ENCODE measurements at regions not wholly inside any gene's neighbourhood (a gene's known extent, or its start where the extent isn't known, plus 50 kb on each side); places are given as distances from the start of the nearest gene placed in this dataset.

DNA sequence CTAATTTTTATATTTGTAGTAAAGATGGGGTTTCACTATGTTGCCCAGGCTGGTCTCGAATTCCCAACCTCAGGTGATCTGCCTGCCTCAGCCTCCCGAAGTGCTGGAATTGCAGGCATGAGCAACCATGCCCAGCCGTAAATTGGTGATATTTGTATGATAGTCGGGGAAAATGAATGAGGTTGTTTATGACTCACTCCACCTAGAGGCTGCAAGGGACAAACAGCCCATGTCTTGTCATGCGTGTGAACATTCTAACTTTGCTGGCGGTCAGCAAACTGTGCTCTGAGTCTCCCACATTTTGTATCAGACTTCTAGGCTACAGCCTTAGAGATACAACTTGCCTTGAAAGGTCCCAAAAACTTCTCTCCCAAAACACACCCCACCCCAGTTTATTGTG is 133.5 kb upstream of the DTNA start:
- TF ChIP-seq CTCF (IDR thresholded peaks at IDR 0.05; ENCODE audit: low read depth, low read length, missing control alignments): no peak
- in situ Hi-C loops (cut with HindIII; ENCODE audit: low sequenced_read_pairs): no loop called here
- DNase-seq (ENCODE audit: low read depth): no peak
- H3K4me3 ChIP-seq (ENCODE audit: low read depth, low read length): no peak overlapping the region

DNA sequence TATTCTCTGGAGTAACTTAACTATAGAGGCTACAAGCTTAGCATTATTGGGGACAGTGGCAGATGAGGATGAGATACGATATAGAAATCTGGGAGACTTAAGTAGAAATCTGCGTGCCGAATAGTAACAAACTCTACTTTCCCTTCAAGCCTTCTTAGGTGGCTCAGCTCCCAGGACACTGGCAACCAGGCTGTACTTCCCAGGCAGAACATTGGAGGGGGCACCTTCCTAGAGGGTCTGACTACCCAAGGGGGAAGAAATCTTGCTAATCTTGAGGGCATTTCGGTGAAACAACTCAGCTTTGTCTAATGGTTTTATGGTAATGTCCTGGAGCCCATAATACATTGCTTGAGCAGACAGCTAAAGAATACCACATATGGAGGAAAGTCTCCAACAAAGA is 126.2 kb upstream of the DTNA start:
- DNase-seq (ENCODE audit: low read depth): no peak
- no peak for TF ChIP-seq CTCF (IDR thresholded peaks at IDR 0.05; ENCODE audit: low read depth, low read length, missing control alignments)
- no peak overlapping the region for H3K4me3 ChIP-seq (ENCODE audit: low read depth, low read length)
- in situ Hi-C loops (cut with HindIII; ENCODE audit: low sequenced_read_pairs): no loop called here

DNA sequence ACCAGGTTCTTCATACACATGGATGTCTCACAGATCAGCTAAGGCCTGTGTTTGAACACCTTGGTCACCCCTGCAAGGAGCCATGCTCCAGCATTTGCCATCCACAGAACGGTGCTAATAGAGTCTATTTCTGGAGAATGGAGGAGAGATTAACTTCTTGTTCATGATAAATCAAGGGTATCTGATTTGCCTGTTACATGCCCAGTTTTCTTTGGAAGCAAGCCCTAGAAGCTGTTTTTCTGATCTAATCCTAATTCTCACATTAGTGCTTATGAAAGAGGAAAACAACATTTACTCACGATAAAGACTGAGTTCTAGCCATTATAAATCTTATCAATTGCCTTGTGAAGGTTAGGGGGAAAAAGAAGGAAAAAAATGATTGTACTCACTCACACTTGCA is 119.6 kb upstream of the DTNA start:
- in situ Hi-C loops (cut with HindIII; ENCODE audit: low sequenced_read_pairs): no loop called here
- no peak for TF ChIP-seq CTCF (IDR thresholded peaks at IDR 0.05; ENCODE audit: low read depth, low read length, missing control alignments)
- no peak overlapping the region for H3K4me3 ChIP-seq (ENCODE audit: low read depth, low read length)
- no peak for DNase-seq (ENCODE audit: low read depth)

DNA sequence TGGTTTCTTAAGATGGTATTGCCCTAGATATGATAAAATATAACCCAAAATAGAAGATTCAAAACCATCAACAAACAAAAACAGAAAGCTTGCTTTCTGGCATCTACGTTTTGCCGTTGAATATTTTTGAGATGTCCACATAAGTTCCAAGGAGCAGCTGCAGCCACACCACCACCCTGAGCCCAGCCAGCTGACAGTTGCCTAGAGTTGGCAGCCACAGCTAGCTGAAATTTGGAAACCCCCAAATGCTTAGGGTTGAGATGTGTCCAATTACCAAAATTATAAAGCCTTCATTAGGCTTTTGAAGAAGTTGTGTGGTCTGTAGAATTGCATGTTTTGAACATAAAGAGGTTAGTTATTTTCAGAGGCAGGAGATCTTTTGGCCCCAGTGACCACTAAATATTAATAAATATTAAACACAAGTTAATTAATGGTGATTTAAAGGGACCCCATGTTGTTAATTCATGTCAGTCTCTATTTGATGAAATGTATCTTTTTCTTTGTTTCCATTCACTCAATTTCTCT is 118.1 kb upstream of the DTNA start:
- H3K4me3 ChIP-seq (ENCODE audit: low read depth, low read length): no peak overlapping the region
- in situ Hi-C loops (cut with HindIII; ENCODE audit: low sequenced_read_pairs): no loop called here
- DNase-seq (ENCODE audit: low read depth): no peak
- no peak for TF ChIP-seq CTCF (IDR thresholded peaks at IDR 0.05; ENCODE audit: low read depth, low read length, missing control alignments)

- no peak for TF ChIP-seq CTCF (IDR thresholded peaks at IDR 0.05; ENCODE audit: low read depth, low read length, missing control alignments)
- peak overlapping the region; percentile 46 for H3K4me3 ChIP-seq (ENCODE audit: low read depth, low read length)
- in situ Hi-C loops (cut with HindIII; ENCODE audit: low sequenced_read_pairs): no loop called here
- no peak for DNase-seq (ENCODE audit: low read depth)
Measured at GRCh38 chr18:34592481-34592880, 117.6 kb upstream of the DTNA start.

- in situ Hi-C loops (cut with HindIII; ENCODE audit: low sequenced_read_pairs): no loop called here
- peak overlapping the region; percentile 46 for H3K4me3 ChIP-seq (ENCODE audit: low read depth, low read length)
- peak; percentile 59 for DNase-seq (ENCODE audit: low read depth)
- TF ChIP-seq CTCF (IDR thresholded peaks at IDR 0.05; ENCODE audit: low read depth, low read length, missing control alignments): no peak
Measured at GRCh38 chr18:34592961-34593382, 117.1 kb upstream of the DTNA start.

GRCh38 chr18:34594266-34594665 is 115.8 kb upstream of the DTNA start:
- H3K4me3 ChIP-seq (ENCODE audit: low read depth, low read length): no peak overlapping the region
- in situ Hi-C loops (cut with HindIII; ENCODE audit: low sequenced_read_pairs): no loop called here
- DNase-seq (ENCODE audit: low read depth): no peak
- no peak for TF ChIP-seq CTCF (IDR thresholded peaks at IDR 0.05; ENCODE audit: low read depth, low read length, missing control alignments)

All from astrocyte of the cerebellum (primary cell).